ENCODE measurements at regions not wholly inside any gene's neighbourhood (a gene's known extent, or its start where the extent isn't known, plus 50 kb on each side); places are given as distances from the start of the nearest gene placed in this dataset.

GRCh38 chr5:6087576-6087975, 290.8 kb downstream of the MED10 start:
- TF ChIP-seq CTCF (IDR thresholded peaks at IDR 0.05) (no peak), POLR2A (IDR thresholded peaks at IDR 0.05) (no peak), POLR2AphosphoS5 (IDR thresholded peaks at IDR 0.05) (no peak)

Data from breast epithelium (tissue), 3 donors.